OCI-LY3 (cell line): ENCODE measurements at regions not wholly inside any gene's neighbourhood (a gene's known extent, or its start where the extent isn't known, plus 50 kb on each side); places are given as distances from the start of the nearest gene placed in this dataset.

Source experiments
- H2AFZ ChIP-seq: fragments of 200-600, 300-600 bp; shearing (Covaris generic); 2 replicates; pipeline ENCODE4 v1.6.0; 2014; ENCODE audit warnings: antibody characterized with exemption, low read depth, low read length
- H3K27ac ChIP-seq: fragments of 200-600, 300-600 bp; sonication (generic); 2 replicates; pipeline ENCODE4 v1.5.1; 2014; ENCODE audit warnings: mild to moderate bottlenecking, low read length, moderate library complexity, mixed read lengths
- H3K27me3 ChIP-seq: fragments of 200-600, 300-600 bp; sonication (generic); 2 replicates; pipeline ENCODE4 v1.6.1; 2014; ENCODE audit warnings: low read depth, low read length, mixed read lengths
- H3K36me3 ChIP-seq: fragments of 200-600, 300-600 bp; sonication (generic); replicated peaks from 2 replicates; pipeline ENCODE3; 2014; ENCODE audit warnings: low read depth, low read length, mixed read lengths
- H3K4me1 ChIP-seq: fragments of 300-600, 200-600 bp; sonication (generic); 2 replicates; pipeline ENCODE4 v1.6.1; 2014; ENCODE audit warnings: low read length, mixed read lengths
- H3K4me2 ChIP-seq: fragments of 200-600, 300-600 bp; sonication (generic); 2 replicates; pipeline ENCODE4 v1.6.1; 2014; ENCODE audit warnings: low read length, mixed read lengths
- H3K4me3 ChIP-seq: fragments of 300-600, 200-600 bp; sonication (generic); 2 replicates; pipeline ENCODE4 v1.5.1; 2014; ENCODE audit warnings: antibody characterized with exemption, mild to moderate bottlenecking, low read length, moderate library complexity
- H3K79me2 ChIP-seq: fragments of 300-600, 200-600 bp; shearing (Covaris generic); 2 replicates; pipeline ENCODE4 v1.6.1; 2014; ENCODE audit warnings: mild to moderate bottlenecking, low read length, mixed read lengths
- H3K9ac ChIP-seq: fragments of 300-600, 200-600 bp; shearing (Covaris generic); 2 replicates; pipeline ENCODE4 v1.6.0; 2014; ENCODE audit warnings: mild to moderate bottlenecking, low read length, moderate library complexity
- H3K9me3 ChIP-seq: fragments of 200-600, 300-600 bp; shearing (Covaris generic); 2 replicates; pipeline ENCODE4 v1.6.1; 2014; ENCODE audit warnings: low read length, mixed read lengths; ENCODE audit not compliant: insufficient read depth
- H4K20me1 ChIP-seq: fragments of 200-600, 300-600 bp; sonication (generic); 2 replicates; pipeline ENCODE4 v1.6.1; 2016; ENCODE audit warnings: low read length, mixed read lengths; ENCODE audit not compliant: insufficient read depth
- EZH2phosphoT487 ChIP-seq: fragments of 200-600 bp; shearing (Covaris generic); IDR thresholded peaks from 2 replicates; pipeline ENCODE4 v1.6.1; 2018; ENCODE audit warnings: antibody characterized with exemption, mixed run types, low read depth
- TF ChIP-seq, protein P1 (sequence below): fragments of 200-600, 300-600 bp; sonication (generic); IDR thresholded peaks from 2 replicates; pipeline ENCODE4 v1.5.1; 2014; ENCODE audit warnings: antibody characterized with exemption, low read length, low read depth

DNA sequence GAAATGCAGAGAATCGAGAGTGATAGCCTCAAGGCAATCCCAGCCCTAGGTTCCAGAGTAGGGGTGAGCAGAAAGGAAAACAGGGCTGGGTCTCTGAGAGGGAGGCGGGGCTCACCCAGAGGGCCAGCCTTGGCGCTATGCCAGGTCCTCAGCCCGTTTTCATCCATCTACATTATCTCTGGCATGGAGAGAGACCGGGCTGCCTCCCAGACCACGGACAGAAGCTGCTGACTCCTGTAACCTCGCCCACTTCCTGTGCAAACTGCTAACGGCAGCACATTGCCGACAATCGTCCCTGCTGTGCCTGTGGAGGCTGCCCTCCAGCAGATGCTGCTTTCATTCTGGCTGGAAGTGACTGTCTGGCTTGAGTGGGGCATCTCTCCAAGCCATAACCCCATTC lies 569.1 kb downstream of the NPHP4 start:
- TF ChIP-seq, protein P1, sequence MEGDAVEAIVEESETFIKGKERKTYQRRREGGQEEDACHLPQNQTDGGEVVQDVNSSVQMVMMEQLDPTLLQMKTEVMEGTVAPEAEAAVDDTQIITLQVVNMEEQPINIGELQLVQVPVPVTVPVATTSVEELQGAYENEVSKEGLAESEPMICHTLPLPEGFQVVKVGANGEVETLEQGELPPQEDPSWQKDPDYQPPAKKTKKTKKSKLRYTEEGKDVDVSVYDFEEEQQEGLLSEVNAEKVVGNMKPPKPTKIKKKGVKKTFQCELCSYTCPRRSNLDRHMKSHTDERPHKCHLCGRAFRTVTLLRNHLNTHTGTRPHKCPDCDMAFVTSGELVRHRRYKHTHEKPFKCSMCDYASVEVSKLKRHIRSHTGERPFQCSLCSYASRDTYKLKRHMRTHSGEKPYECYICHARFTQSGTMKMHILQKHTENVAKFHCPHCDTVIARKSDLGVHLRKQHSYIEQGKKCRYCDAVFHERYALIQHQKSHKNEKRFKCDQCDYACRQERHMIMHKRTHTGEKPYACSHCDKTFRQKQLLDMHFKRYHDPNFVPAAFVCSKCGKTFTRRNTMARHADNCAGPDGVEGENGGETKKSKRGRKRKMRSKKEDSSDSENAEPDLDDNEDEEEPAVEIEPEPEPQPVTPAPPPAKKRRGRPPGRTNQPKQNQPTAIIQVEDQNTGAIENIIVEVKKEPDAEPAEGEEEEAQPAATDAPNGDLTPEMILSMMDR = no peak
- TF ChIP-seq EZH2phosphoT487 = no peak
- Histone ChIP-seq H3K9ac (no peak overlapping the region), H3K27ac (no peak overlapping the region), H2AFZ (no peak overlapping the region), H3K4me1 (no peaks in the 10 kb centered on the region), H3K27me3 (no peaks in the 10 kb centered on the region), H3K4me2 (no peak overlapping the region), H3K79me2 (no peaks in the 10 kb centered on the region), H3K4me3 (no peak overlapping the region), H4K20me1 (no peaks in the 10 kb centered on the region), H3K9me3 (no peaks in the 10 kb centered on the region), H3K36me3 (no peaks in the 10 kb centered on the region)

DNA sequence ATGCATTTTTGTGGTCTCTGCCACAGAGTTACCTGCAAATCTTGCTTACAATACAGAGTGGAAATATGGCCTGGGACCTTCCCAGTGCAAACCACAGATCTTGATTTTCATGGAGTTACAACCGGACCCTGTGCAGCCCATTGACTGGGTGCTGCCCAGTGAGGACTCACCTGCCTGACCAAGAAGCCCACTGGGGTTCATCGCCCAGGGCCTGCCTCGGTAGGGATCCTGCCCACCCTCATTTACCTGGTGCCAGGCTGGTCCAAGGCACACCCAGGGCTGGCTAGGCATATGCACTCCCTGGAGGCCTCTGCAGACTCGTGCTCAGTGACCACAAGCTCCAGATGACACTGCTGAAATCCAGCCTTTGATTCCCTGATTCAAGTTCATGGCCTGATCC lies 572.7 kb downstream of the NPHP4 start:
- H3K27me3 ChIP-seq = no peaks in the 10 kb centered on the region
- no peak overlapping the region for H3K9ac ChIP-seq
- H3K4me3 ChIP-seq = no peak overlapping the region
- no peak for TF ChIP-seq EZH2phosphoT487
- TF ChIP-seq, protein P1 = no peak
- no peaks in the 10 kb centered on the region for H3K36me3 ChIP-seq
- no peak overlapping the region for H2AFZ ChIP-seq
- H3K27ac ChIP-seq = no peak overlapping the region
- no peak overlapping the region for H3K4me2 ChIP-seq
- no peaks in the 10 kb centered on the region for H4K20me1 ChIP-seq
- H3K4me1 ChIP-seq = no peaks in the 10 kb centered on the region
- no peaks in the 10 kb centered on the region for H3K9me3 ChIP-seq
- no peaks in the 10 kb centered on the region for H3K79me2 ChIP-seq

DNA sequence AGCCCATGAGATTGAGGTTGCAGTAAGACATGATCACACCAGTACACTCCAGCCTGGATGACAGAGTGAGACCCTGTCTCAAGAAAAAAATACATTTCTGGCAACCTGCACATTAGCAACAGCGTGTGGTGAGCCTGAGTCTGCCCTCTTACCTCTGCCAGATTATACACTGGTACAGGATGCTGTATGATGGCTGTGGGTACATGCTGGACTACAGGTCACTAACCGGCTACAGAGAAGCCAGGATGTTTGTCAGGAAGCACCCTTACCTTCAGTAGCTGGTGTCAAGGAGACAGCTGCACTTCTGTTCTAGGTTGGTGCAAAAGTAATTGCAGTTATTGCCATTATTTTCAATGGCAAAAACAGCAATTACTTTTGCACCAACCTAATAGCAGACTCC lies 575.7 kb downstream of the NPHP4 start:
- Histone ChIP-seq H3K4me1 (no peaks in the 10 kb centered on the region), H2AFZ (no peak overlapping the region), H3K27me3 (no peaks in the 10 kb centered on the region), H3K79me2 (no peaks in the 10 kb centered on the region), H3K9me3 (no peaks in the 10 kb centered on the region), H3K9ac (no peak overlapping the region), H3K4me3 (no peak overlapping the region), H3K36me3 (no peaks in the 10 kb centered on the region), H3K27ac (no peak overlapping the region), H3K4me2 (no peak overlapping the region), H4K20me1 (no peaks in the 10 kb centered on the region)
- TF ChIP-seq, protein P1 = no peak
- no peak for TF ChIP-seq EZH2phosphoT487

DNA sequence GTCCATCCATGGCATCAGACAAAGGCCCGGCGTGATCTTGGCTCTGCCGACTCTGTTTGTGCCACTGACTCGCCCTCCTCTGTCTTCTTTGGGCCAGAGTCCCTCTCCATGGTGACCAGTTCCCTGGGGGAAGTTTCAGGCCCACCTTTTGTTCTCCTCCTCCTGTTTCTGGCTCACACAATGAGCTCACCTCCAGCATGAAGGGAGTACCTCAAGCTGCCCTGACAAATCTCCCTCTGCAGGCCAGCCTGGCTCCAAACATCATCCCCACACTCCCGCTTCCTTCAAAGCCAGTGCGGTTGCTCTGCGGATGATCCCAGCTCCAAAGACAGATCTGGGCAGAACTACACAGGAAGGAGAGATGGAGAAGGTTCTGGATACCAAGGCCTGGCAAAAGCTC lies 576.6 kb downstream of the NPHP4 start:
- Histone ChIP-seq H3K9me3 (no peaks in the 10 kb centered on the region), H2AFZ (no peak overlapping the region), H3K4me2 (no peak overlapping the region), H3K79me2 (no peaks in the 10 kb centered on the region), H3K36me3 (no peaks in the 10 kb centered on the region), H4K20me1 (no peaks in the 10 kb centered on the region), H3K4me3 (no peak overlapping the region), H3K9ac (no peak overlapping the region), H3K4me1 (no peaks in the 10 kb centered on the region), H3K27ac (no peak overlapping the region), H3K27me3 (no peaks in the 10 kb centered on the region)
- no peak for TF ChIP-seq EZH2phosphoT487
- TF ChIP-seq, protein P1 = no peak
